Karpas-422 (cell line): ENCODE measurements at regions not wholly inside any gene's neighbourhood (a gene's known extent, or its start where the extent isn't known, plus 50 kb on each side); places are given as distances from the start of the nearest gene placed in this dataset.
"Not testable (repeated sequence)": the region's sequence is repeated elsewhere in the genome, so short reads cannot be mapped to it uniquely, and the experiment has no call there.

Experiments
- DNase-seq: peaks from one replicate; pipeline ENCODE4 v3.0.0-alpha.2; 2015
- H2AFZ ChIP-seq: fragments of 200-600 bp; sonication (generic); 2 replicates; pipeline ENCODE4 v1.6.1; 2014; ENCODE audit warnings: antibody characterized with exemption, low read length, mixed read lengths
- H3K27ac ChIP-seq: fragments of 200-600 bp; sonication (generic); 2 replicates; pipeline ENCODE4 v1.5.1; 2014; ENCODE audit warnings: mild to moderate bottlenecking, low read length, moderate library complexity
- H3K27me3 ChIP-seq: fragments of 200-600 bp; sonication (generic); 2 replicates; pipeline ENCODE4 v1.6.1; 2014; ENCODE audit warnings: low read length, mixed read lengths
- H3K36me3 ChIP-seq: fragments of 200-600 bp; sonication (generic); 2 replicates; pipeline ENCODE4 v1.6.1; 2014; ENCODE audit warnings: low read length, mixed read lengths; ENCODE audit not compliant: insufficient read depth
- H3K4me1 ChIP-seq: fragments of 200-600 bp; sonication (generic); 2 replicates; pipeline ENCODE4 v1.6.1; 2014; ENCODE audit warnings: mild to moderate bottlenecking, low read length, mixed read lengths
- H3K4me2 ChIP-seq: fragments of 200-600 bp; sonication (generic); 2 replicates; pipeline ENCODE4 v1.6.1; 2014; ENCODE audit warnings: low read length, low read depth, mild to moderate bottlenecking; ENCODE audit not compliant: poor library complexity, severe bottlenecking
- H3K4me3 ChIP-seq: fragments of 200-600 bp; sonication (generic); 2 replicates; pipeline ENCODE4 v1.5.1; 2014; ENCODE audit warnings: mild to moderate bottlenecking, antibody characterized with exemption, low read length, mixed read lengths
- H3K79me2 ChIP-seq: fragments of 200-600 bp; sonication (generic); 2 replicates; pipeline ENCODE4 v1.6.1; 2014; ENCODE audit warnings: mild to moderate bottlenecking, low read length, mixed read lengths
- H3K9ac ChIP-seq: fragments of 200-600 bp; sonication (generic); 2 replicates; pipeline ENCODE4 v1.6.0; 2014; ENCODE audit warnings: low read length
- H3K9me2 ChIP-seq: fragments of 200-600 bp; sonication (generic), shearing (Covaris generic); replicated peaks from 2 replicates; pipeline ENCODE4 v1.6.0; 2014; ENCODE audit warnings: mild to moderate bottlenecking, low read length, moderate library complexity; ENCODE audit not compliant: insufficient read depth
- H3K9me3 ChIP-seq: fragments of 300-700, 200-600 bp; sonication (generic); 2 replicates; pipeline ENCODE4 v1.6.1; 2014; ENCODE audit warnings: low read length, mixed read lengths
- H4K20me1 ChIP-seq: fragments of 200-600 bp; sonication (generic); 2 replicates; pipeline ENCODE4 v1.6.1; 2014; ENCODE audit warnings: mild to moderate bottlenecking, antibody characterized with exemption, low read length, low read depth; ENCODE audit not compliant: insufficient read depth

DNA sequence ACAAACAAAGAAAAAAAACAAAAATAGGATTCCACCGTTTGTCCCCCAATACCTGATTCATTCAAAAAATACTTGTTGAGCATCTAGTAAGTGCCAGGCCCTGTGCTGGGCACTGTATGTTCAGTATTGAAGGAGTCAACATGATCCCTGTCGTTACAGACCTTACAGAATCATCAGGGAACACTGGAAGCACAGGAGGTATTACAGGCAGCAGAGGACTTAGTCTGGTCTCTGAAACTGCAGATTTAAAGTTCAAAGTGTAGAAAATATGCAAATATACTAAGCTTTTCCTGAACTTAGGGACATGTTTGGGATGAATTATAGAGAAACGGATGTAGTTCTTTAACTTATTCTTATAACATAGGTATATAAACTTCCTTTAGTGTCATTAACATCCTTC lies 160.7 kb upstream of the RFC3 start:
- Histone ChIP-seq H3K9ac (no peak overlapping the region), H3K4me2 (no peak overlapping the region), H3K27me3 (no peaks in the 10 kb centered on the region), H3K4me3 (no peak overlapping the region), H3K4me1 (no peaks in the 10 kb centered on the region), H3K27ac (no peak overlapping the region), H4K20me1 (no peaks in the 10 kb centered on the region), H3K36me3 (no peaks in the 10 kb centered on the region), H3K9me2 (no peaks in the 10 kb centered on the region), H3K9me3 (no peaks in the 10 kb centered on the region), H3K79me2 (no peaks in the 10 kb centered on the region), H2AFZ (no peak overlapping the region)
- no peak for DNase-seq

DNA sequence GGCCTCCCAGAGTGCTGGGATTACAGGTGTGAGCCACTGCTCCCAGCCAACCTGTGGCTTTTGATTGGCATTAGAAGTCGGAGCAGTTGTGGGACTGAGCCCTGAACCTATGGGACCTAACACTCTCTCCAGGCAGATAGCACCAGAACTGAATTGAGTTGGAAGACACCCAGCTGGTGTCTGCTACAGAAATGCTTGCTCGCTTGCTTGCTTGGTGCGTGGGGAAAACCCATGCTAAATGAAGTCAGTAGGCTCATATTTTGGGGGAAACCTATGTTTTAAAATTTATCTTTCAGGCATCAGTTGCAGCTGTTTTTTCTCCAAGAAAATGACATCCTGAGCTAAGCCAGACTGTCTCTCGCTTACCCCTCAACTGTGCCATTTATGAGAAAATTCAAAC lies 158.5 kb upstream of the RFC3 start:
- Histone ChIP-seq H3K27ac (no peak overlapping the region), H4K20me1 (no peaks in the 10 kb centered on the region), H3K79me2 (no peaks in the 10 kb centered on the region), H3K27me3 (no peaks in the 10 kb centered on the region), H3K9me3 (no peaks in the 10 kb centered on the region), H3K9ac (no peak overlapping the region), H3K36me3 (no peaks in the 10 kb centered on the region), H2AFZ (no peak overlapping the region), H3K9me2 (no peaks in the 10 kb centered on the region), H3K4me3 (no peak overlapping the region), H3K4me1 (no peaks in the 10 kb centered on the region), H3K4me2 (no peak overlapping the region)
- DNase-seq: no peak

DNA sequence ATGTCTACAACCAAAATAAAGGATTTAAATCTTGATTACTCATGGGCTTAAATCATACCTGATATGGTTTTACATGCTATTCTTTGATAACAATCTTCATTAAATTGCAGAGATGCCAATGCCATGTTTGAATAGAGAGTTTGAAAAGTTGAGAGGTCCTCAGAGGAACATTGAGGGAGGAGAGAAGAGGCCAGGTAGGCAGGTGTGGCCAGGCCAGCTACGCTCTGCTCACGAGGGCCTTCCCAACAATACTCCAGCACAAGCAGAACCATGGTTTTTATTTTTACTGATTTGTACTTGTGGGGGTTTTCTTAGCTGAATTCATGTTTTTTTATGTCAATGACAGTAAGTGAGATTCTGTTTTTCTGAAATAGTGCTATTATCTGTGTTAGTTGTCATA lies 158.1 kb upstream of the RFC3 start:
- Histone ChIP-seq H3K4me2 (no peak overlapping the region), H3K27me3 (no peaks in the 10 kb centered on the region), H3K27ac (no peak overlapping the region), H3K79me2 (no peaks in the 10 kb centered on the region), H3K9ac (no peak overlapping the region), H4K20me1 (no peaks in the 10 kb centered on the region), H3K4me1 (no peaks in the 10 kb centered on the region), H2AFZ (no peak overlapping the region), H3K9me2 (no peaks in the 10 kb centered on the region), H3K36me3 (no peaks in the 10 kb centered on the region), H3K9me3 (no peaks in the 10 kb centered on the region), H3K4me3 (no peak overlapping the region)
- no peak for DNase-seq

GRCh38 chr13:33662392-33662791 lies 155.6 kb upstream of the RFC3 start:
- Histone ChIP-seq H3K36me3 (no peaks in the 10 kb centered on the region), H3K27ac (no peak overlapping the region), H3K4me3 (no peak overlapping the region), H3K27me3 (no peaks in the 10 kb centered on the region), H4K20me1 (no peaks in the 10 kb centered on the region), H3K9me2 (no peaks in the 10 kb centered on the region), H3K4me1 (no peaks in the 10 kb centered on the region; the same call in 1 of the 2 replicates), H3K79me2 (no peaks in the 10 kb centered on the region), H2AFZ (no peak overlapping the region), H3K9me3 (no peaks in the 10 kb centered on the region), H3K9ac (no peak overlapping the region), H3K4me2 (no peak overlapping the region)
- DNase-seq: no peak

- peaks cover 15% of the 10 kb centered on the region for H3K4me1 ChIP-seq
- H3K9ac ChIP-seq: no peak overlapping the region
- no peak overlapping the region for H3K27ac ChIP-seq
- no peaks in the 10 kb centered on the region for H4K20me1 ChIP-seq
- no peaks in the 10 kb centered on the region for H3K36me3 ChIP-seq
- DNase-seq: no peak
- no peak overlapping the region for H2AFZ ChIP-seq
- no peaks in the 10 kb centered on the region for H3K9me2 ChIP-seq
- H3K27me3 ChIP-seq: no peaks in the 10 kb centered on the region
- H3K4me2 ChIP-seq: no peak overlapping the region
- H3K9me3 ChIP-seq: no peaks in the 10 kb centered on the region
- H3K79me2 ChIP-seq: no peaks in the 10 kb centered on the region
- H3K4me3 ChIP-seq: no peak overlapping the region
Measured at GRCh38 chr13:33665626-33666175, 152.2 kb upstream of the RFC3 start.

DNA sequence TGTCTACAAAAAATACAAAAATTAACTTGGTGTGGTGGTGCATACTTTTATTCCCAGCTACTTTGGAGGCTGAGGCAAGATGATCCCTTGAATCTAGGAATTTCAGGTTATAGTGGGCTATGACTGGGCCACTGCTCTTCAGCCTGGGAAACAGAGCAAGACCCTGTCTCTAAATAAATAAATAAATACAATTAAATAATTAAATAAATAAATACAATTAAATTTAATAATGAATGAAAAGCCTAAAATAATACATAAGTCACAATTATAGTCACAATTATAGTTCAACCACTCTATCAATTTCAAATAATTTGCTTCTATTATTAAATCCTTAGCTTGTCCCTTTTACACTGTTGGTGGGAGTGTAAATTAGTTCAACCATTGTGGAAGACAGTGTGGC lies 146.4 kb upstream of the RFC3 start:
- H3K4me3 ChIP-seq: no peak overlapping the region
- H3K27me3 ChIP-seq: no peaks in the 10 kb centered on the region
- H3K9me3 ChIP-seq: no peaks in the 10 kb centered on the region
- H3K36me3 ChIP-seq: no peaks in the 10 kb centered on the region
- no peaks in the 10 kb centered on the region for H3K79me2 ChIP-seq
- no peak overlapping the region for H3K4me2 ChIP-seq
- DNase-seq: no peak
- H3K9me2 ChIP-seq: no peaks in the 10 kb centered on the region
- H2AFZ ChIP-seq: no peak overlapping the region
- H4K20me1 ChIP-seq: no peaks in the 10 kb centered on the region
- no peak overlapping the region for H3K27ac ChIP-seq
- no peak overlapping the region for H3K9ac ChIP-seq
- H3K4me1 ChIP-seq: peaks cover 30% of the 10 kb centered on the region

GRCh38 chr13:33672022-33672421 lies 145.9 kb upstream of the RFC3 start:
- not testable (repeated sequence) for H3K4me3 ChIP-seq, H3K27ac ChIP-seq, H4K20me1 ChIP-seq, DNase-seq, H3K4me2 ChIP-seq, H2AFZ ChIP-seq, H3K36me3 ChIP-seq, H3K27me3 ChIP-seq, H3K9ac ChIP-seq, H3K9me2 ChIP-seq, H3K79me2 ChIP-seq, H3K9me3 ChIP-seq
- peaks cover 34% of the 10 kb centered on the region for H3K4me1 ChIP-seq

DNA sequence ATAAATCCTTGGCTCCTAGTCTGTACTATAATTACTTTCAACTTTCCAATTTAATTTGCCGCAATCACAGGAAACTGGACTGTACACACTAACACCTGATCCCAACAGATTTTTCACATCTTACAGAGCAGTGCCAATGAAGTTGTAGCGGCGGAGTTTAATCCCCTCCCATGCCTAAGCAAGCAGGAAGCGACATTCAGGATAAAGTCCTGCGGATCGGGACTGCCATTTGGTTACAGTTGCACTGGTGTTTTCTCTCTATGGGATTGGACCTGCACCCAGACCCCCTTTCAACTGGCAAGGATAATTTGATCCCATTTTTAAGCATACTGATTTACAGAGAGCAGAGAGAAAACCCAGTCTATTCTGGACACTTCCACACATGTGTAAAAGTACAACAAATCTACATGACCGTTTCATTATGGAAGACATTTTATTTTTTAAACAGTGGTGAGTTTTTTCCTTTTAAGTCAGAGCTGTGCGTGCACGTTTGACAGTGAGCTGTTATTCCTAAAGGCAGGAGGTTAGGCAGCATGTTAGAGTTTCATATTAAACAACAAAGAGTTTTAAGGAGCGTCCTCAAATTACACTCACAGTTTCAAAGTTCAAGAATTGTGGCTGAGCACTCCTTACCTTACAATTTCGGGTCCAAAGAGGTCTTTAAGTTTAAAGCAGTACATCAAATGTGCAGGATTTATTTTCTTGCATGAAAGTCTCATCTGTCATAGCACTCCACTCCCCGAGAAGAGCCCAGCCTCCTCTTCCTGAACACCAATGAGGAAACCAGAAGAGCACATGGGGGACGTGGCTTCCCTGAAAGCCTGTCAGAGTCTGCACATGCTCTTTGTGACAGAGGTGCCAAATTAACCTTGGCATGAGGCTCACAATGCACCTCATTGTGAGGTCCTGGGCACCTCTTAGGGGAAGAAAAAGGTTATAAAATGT lies 141.6 kb upstream of the RFC3 start:
- Histone ChIP-seq H3K27me3 (no peaks in the 10 kb centered on the region), H3K36me3 (peaks cover 7% of the 10 kb centered on the region), H3K27ac (no peak overlapping the region; the same call in 1 of the 2 replicates), H3K4me2 (peak overlapping the region; percentile 68), H3K9ac (peak overlapping the region; percentile 60), H3K4me3 (peak overlapping the region; percentile 61), H4K20me1 (no peaks in the 10 kb centered on the region), H3K9me2 (no peaks in the 10 kb centered on the region), H2AFZ (peak overlapping the region; percentile 93), H3K4me1 (peaks cover 51% of the 10 kb centered on the region), H3K79me2 (peaks cover 8% of the 10 kb centered on the region), H3K9me3 (no peaks in the 10 kb centered on the region)
- DNase-seq: peak; percentile 91
